Loucy (cell line): ENCODE measurements at regions not wholly inside any gene's neighbourhood (a gene's known extent, or its start where the extent isn't known, plus 50 kb on each side); places are given as distances from the start of the nearest gene placed in this dataset.

Experiments used
- H2AFZ ChIP-seq: fragments of 200-600 bp; sonication (generic); 2 replicates; pipeline ENCODE4 v1.6.0; 2016; ENCODE audit warnings: antibody characterized with exemption, mild to moderate bottlenecking, low read length, moderate library complexity
- H3F3A ChIP-seq: fragments of 200-600 bp; 2 replicates; pipeline ENCODE4 v1.6.0; 2016; ENCODE audit warnings: antibody characterized with exemption, low read depth, mild to moderate bottlenecking
- H3K27me3 ChIP-seq: fragments of 200-600 bp; sonication (generic); 2 replicates; pipeline ENCODE4 v1.6.1; 2014; ENCODE audit warnings: low read length, mild to moderate bottlenecking; ENCODE audit not compliant: insufficient read depth, poor library complexity, severe bottlenecking
- H3K36me3 ChIP-seq: fragments of 200-600 bp; sonication (generic); 2 replicates; pipeline ENCODE4 v1.6.1; 2016; ENCODE audit warnings: low read length; ENCODE audit not compliant: insufficient read depth
- H3K4me1 ChIP-seq: fragments of 200-600 bp; sonication (generic); 2 replicates; pipeline ENCODE4 v1.5.1; 2014; ENCODE audit warnings: low read length, mild to moderate bottlenecking; ENCODE audit not compliant: insufficient read depth, poor library complexity, severe bottlenecking
- H3K4me2 ChIP-seq: fragments of 200-600 bp; sonication (generic); 2 replicates; pipeline ENCODE4 v1.6.0; 2014; ENCODE audit warnings: antibody characterized with exemption, low read length, low read depth, mild to moderate bottlenecking; ENCODE audit not compliant: poor library complexity, severe bottlenecking
- H3K4me3 ChIP-seq: fragments of 200-600 bp; sonication (generic); 2 replicates; pipeline ENCODE4 v1.5.1; 2014; ENCODE audit warnings: low read length, mild to moderate bottlenecking, mixed read lengths; ENCODE audit not compliant: poor library complexity, severe bottlenecking
- H3K79me2 ChIP-seq: fragments of 200-600 bp; sonication (generic); 2 replicates; pipeline ENCODE4 v1.6.1; 2014; ENCODE audit warnings: low read length; ENCODE audit not compliant: insufficient read depth
- H3K9ac ChIP-seq: fragments of 200-600 bp; sonication (generic); 2 replicates; pipeline ENCODE4 v1.6.0; 2014; ENCODE audit warnings: mild to moderate bottlenecking, low read depth, low read length, moderate library complexity; ENCODE audit not compliant: poor library complexity, severe bottlenecking
- H3K9me2 ChIP-seq: fragments of 200-600 bp; sonication (generic); replicated peaks from 2 replicates; pipeline ENCODE4 v1.6.1; 2016; ENCODE audit warnings: low read depth, low read length, mixed read lengths
- H3K9me3 ChIP-seq: fragments of 200-600 bp; sonication (generic); 2 replicates; pipeline ENCODE4 v1.6.1; 2014; ENCODE audit warnings: mild to moderate bottlenecking, antibody characterized with exemption, low read length, low read depth; ENCODE audit not compliant: insufficient read depth
- H4K20me1 ChIP-seq: fragments of 200-600 bp; sonication (generic); 2 replicates; pipeline ENCODE4 v1.6.0; 2014; ENCODE audit warnings: antibody characterized with exemption, low read length, mild to moderate bottlenecking; ENCODE audit not compliant: insufficient read depth, poor library complexity, severe bottlenecking
- EZH2phosphoT487 ChIP-seq: fragments of 200-600 bp; IDR thresholded peaks from 2 replicates; pipeline ENCODE4 v1.6.1; 2018; ENCODE audit warnings: antibody characterized with exemption, mild to moderate bottlenecking, moderate library complexity, borderline replicate concordance
- TF ChIP-seq, protein P1 (sequence below): fragments of 200-600 bp; sonication (generic); conservative IDR thresholded peaks from 2 replicates; pipeline ENCODE4 v1.5.1; 2014; ENCODE audit warnings: mild to moderate bottlenecking, antibody characterized with exemption, low read length

DNA sequence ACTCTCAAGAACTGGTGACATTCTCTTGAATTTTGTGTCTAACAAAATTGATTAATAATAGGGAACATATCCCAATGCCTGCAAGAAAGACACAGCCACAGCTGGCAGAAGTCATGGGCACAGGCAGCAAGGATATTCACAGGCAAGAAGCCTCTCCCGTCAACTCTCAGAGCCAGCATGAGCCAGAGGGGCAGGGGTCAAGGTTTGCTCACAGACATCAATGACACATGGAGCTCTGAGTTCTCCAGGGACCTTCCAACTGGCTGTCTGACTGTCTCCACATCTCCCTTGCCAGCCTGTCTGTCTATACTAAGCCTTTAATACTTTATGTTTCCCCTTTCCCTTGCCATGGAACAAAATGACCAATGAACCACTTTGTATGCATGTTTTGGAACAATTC is 101.5 kb upstream of the RAB4A start:
- Histone ChIP-seq H3K36me3 (no peaks in the 10 kb centered on the region), H3F3A (no peaks in the 10 kb centered on the region), H3K4me1 (no peaks in the 10 kb centered on the region), H2AFZ (no peak overlapping the region), H3K9me3 (no peaks in the 10 kb centered on the region), H3K4me3 (no peak overlapping the region), H3K9me2 (no peaks in the 10 kb centered on the region), H3K27me3 (no peaks in the 10 kb centered on the region), H3K79me2 (no peaks in the 10 kb centered on the region), H4K20me1 (no peaks in the 10 kb centered on the region), H3K9ac (no peak overlapping the region), H3K4me2 (no peak overlapping the region)
- TF ChIP-seq EZH2phosphoT487: no peak
- TF ChIP-seq, protein P1, sequence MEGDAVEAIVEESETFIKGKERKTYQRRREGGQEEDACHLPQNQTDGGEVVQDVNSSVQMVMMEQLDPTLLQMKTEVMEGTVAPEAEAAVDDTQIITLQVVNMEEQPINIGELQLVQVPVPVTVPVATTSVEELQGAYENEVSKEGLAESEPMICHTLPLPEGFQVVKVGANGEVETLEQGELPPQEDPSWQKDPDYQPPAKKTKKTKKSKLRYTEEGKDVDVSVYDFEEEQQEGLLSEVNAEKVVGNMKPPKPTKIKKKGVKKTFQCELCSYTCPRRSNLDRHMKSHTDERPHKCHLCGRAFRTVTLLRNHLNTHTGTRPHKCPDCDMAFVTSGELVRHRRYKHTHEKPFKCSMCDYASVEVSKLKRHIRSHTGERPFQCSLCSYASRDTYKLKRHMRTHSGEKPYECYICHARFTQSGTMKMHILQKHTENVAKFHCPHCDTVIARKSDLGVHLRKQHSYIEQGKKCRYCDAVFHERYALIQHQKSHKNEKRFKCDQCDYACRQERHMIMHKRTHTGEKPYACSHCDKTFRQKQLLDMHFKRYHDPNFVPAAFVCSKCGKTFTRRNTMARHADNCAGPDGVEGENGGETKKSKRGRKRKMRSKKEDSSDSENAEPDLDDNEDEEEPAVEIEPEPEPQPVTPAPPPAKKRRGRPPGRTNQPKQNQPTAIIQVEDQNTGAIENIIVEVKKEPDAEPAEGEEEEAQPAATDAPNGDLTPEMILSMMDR: no peak

DNA sequence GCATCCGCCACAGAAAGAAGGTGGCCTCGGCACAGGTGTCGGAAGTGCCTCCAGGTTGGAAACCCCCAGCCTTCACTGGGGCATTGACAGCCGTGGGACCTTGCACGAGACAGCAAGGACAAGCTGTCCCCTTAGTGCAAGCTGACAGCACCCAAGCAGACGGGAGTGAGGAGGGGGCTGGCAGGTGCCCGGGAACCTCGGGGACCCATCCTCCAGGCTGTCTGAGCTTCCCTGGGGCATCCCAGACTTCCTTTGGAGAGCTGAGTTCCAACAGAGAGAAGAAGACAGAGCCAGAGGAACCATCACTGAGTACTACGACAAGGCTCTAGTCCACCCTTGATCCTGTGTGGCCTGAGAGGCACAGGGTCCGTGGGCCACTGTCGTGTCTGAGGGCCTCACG is 100.6 kb upstream of the RAB4A start:
- no peaks in the 10 kb centered on the region for H4K20me1 ChIP-seq
- no peaks in the 10 kb centered on the region for H3K9me3 ChIP-seq
- TF ChIP-seq, protein P1: no peak
- no peak for TF ChIP-seq EZH2phosphoT487
- H3K4me3 ChIP-seq: no peak overlapping the region
- H3K9ac ChIP-seq: no peak overlapping the region
- H3K27me3 ChIP-seq: no peaks in the 10 kb centered on the region
- no peaks in the 10 kb centered on the region for H3K79me2 ChIP-seq
- H3K4me1 ChIP-seq: no peaks in the 10 kb centered on the region
- no peak overlapping the region for H3K4me2 ChIP-seq
- H3F3A ChIP-seq: no peaks in the 10 kb centered on the region
- no peak overlapping the region for H2AFZ ChIP-seq
- no peaks in the 10 kb centered on the region for H3K36me3 ChIP-seq
- H3K9me2 ChIP-seq: no peaks in the 10 kb centered on the region

DNA sequence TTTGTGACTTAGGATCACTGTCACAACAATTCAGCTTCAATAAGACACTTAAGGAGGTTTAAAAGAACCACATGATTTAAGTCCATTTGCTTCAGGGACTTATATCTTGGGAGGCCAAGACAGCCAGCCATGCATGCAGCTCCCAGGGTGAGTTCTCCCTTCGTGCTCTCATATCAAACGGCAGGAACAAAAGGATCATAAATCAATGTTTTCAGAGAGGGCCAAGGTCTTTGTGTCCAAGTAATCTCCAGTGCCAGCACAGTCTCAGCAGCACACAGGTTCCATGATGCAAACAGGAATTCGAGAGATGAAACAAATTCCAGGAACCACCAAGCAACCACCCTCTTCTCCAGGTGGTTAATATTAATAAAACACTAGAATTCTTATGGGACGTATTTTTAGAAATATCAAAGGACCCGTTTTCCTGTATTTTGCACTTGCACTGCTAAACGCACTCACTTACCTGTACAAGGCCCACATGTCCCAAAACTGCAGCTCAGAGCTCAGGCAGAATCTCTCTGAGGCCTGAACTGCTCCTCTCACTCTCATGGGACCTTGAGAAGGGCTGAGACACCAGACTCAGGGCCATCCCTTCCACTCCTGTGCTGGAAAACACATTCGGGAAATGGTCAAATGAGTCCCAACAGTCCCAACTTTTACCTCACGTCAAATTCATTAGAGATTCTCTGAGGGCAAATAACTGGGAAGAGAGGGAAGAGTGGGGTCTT is 100.0 kb upstream of the RAB4A start:
- Histone ChIP-seq H3K9me3 (no peaks in the 10 kb centered on the region), H3K4me3 (no peak overlapping the region), H3K9me2 (no peaks in the 10 kb centered on the region), H3F3A (no peaks in the 10 kb centered on the region), H3K4me2 (no peak overlapping the region), H4K20me1 (no peaks in the 10 kb centered on the region), H3K36me3 (no peaks in the 10 kb centered on the region), H3K4me1 (no peaks in the 10 kb centered on the region), H3K79me2 (no peaks in the 10 kb centered on the region), H3K9ac (no peak overlapping the region), H2AFZ (no peak overlapping the region), H3K27me3 (no peaks in the 10 kb centered on the region)
- TF ChIP-seq, protein P1: no peak
- TF ChIP-seq EZH2phosphoT487: no peak
